HG03025 (cell line): ENCODE measurements at regions not wholly inside any gene's neighbourhood (a gene's known extent, or its start where the extent isn't known, plus 50 kb on each side); places are given as distances from the start of the nearest gene placed in this dataset.

ENCODE experiments used
- ATAC-seq: cut with Tn5 transposase; IDR thresholded peaks from one replicate; pipeline ENCODE4 v1.9.1; 2021; ENCODE audit warnings: mild to moderate bottlenecking, moderate library complexity; ENCODE audit not compliant: unreplicated experiment, low FRiP score

DNA sequence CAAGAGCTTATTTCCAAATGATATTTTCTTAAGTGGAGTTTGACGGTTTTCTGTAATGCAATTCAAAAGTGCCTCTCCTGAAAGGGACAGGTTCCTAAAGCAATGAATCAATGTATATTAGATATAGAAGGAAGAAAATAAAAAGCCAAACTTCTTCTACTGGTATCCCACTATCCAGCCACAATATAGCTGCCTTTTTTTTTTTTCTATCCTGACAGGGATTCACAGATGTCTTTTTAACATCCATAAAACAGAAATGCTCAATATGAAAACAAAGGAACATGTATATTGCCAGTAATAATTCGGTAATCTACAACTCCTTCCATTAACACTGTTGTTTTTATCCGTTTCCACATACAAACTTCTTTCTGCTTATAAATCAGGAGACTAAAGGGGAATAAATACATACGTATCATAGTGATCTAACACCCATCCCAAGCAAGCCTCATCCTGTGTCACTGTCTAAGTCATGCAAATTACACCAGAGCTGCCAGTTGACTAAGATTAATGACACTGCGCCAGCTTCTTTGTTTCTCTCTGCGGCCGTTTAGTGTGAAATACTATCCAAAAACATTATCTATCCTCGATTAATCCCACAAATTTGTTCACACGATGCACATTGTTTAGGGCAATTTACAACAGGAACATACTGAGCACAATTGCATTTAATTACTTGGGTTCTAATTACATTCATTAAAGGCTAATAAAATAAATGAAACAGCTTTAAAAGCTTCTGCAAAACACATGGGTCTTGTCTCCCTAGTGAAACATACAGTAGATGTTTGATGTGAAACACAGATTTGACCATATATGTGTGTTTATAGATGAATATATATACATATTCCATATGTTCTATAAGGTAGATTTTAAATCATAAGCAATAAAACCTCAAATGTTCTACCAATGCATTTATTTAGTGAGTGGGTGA lies 51.9 kb upstream of the CDIN1 start:
- ATAC-seq: no peak

DNA sequence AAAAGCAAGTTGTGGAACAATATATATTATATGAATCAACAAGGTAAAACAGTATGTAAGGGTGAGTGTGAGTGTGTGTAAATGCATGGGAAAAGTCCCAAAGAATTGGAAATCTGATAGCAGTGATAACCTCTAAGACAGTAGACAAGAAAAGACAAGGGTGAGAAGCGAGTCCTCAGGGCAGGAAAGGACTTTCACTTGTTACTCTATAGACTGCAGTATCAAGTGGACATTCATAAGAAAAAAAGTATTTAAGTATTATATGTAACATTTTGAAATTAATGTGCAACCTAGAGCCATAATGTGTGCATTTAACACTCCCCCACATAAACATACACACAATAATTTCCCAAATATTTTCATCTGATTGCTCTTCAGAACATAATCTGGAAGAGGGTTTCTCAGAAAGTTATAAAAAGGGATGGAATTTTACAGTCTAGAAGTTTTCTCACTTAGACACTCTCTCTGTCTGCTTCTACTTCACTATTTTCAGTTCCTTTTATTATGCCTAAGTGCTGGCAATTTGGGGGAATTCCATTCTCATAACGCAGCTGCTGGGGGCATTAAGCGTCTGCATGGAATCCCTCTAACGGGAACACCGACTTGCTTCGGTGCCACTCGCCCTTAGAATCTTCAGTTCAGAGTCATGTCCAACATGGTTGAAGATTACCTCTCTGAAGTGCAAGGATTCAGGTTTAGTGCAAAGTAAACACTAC lies 50.0 kb upstream of the CDIN1 start:
- no peak for ATAC-seq
